Activated CD8-positive, alpha-beta T cell treated with anti-CD3 and anti-CD28 coated beads, Interleukin-2, amount 10 ng/mL, durations not matched to agents 7 days and 5 days (primary cell): ENCODE measurements at regions not wholly inside any gene's neighbourhood (a gene's known extent, or its start where the extent isn't known, plus 50 kb on each side); places are given as distances from the start of the nearest gene placed in this dataset.

Experiments
- ATAC-seq: fragments of 150-1000 bp; cut with Tn5 transposase; one replicate; pipeline ENCODE4 v1.10.0; 2021; ENCODE audit warnings: moderate library complexity
- CTCF ChIA-PET: fragments of 350-600 bp; sonication (Branson Sonifier 250); formaldehyde crosslinking; loops from one replicate; lab custom pipeline; 2021; ENCODE audit warnings: antibody characterized with exemption; lab: Charles Lee
- POLR2A ChIA-PET: fragments of 350-600 bp; sonication (Branson Sonifier 250); formaldehyde crosslinking; loops from one replicate; lab custom pipeline; 2021; ENCODE audit warnings: antibody characterized with exemption; lab: Charles Lee
- DNase-seq: peaks from one replicate; pipeline ENCODE4 v3.0.0-alpha.2; 2020
- H3K27ac Mint-ChIP-seq: one replicate; pipeline ENCODE4 v1.8.0; 2021; ENCODE audit warnings: mild to moderate bottlenecking, mixed read lengths
- H3K27me3 Mint-ChIP-seq: one replicate; pipeline ENCODE4 v1.8.0; 2021; ENCODE audit warnings: low read depth, mixed read lengths
- H3K36me3 Mint-ChIP-seq: one replicate; pipeline ENCODE4 v1.8.0; 2021; ENCODE audit warnings: low read depth, mixed read lengths
- H3K4me1 Mint-ChIP-seq: one replicate; pipeline ENCODE4 v1.8.0; 2021; ENCODE audit warnings: low read depth, mixed read lengths
- H3K4me3 Mint-ChIP-seq: one replicate; pipeline ENCODE4 v1.8.0; 2021; ENCODE audit warnings: mild to moderate bottlenecking, mixed read lengths
- H3K9me3 Mint-ChIP-seq: one replicate; pipeline ENCODE4 v1.8.0; 2022; ENCODE audit warnings: mixed read lengths; ENCODE audit not compliant: insufficient read depth

- DNase-seq (no peak), ATAC-seq (no peak)
- ChIA-PET POLR2A (no interaction called here), CTCF (no interaction called here)
- no peaks in the 10 kb centered on the region for H3K4me1 Mint-ChIP-seq
- no peaks in the 10 kb centered on the region for H3K9me3 Mint-ChIP-seq
- H3K4me3 Mint-ChIP-seq, result no peak overlapping the region
- no peaks in the 10 kb centered on the region for H3K27me3 Mint-ChIP-seq
- no peak overlapping the region for H3K27ac Mint-ChIP-seq
- H3K36me3 Mint-ChIP-seq, result no peaks in the 10 kb centered on the region
These were observed 156.1 kb upstream of the MRPS30 start for GRCh38 chr5:44652674-44653073.

- POLR2A ChIA-PET, result interaction anchor here (0.6 kb wide), 1 partner anchor 202 kb away, joined by 3 read pairs; no protein-coding TSS in a partner anchor
- H3K9me3 Mint-ChIP-seq, result no peaks in the 10 kb centered on the region
- CTCF ChIA-PET, result no interaction called here
- H3K4me3 Mint-ChIP-seq, result no peak overlapping the region
- H3K27ac Mint-ChIP-seq, result no peak overlapping the region
- H3K4me1 Mint-ChIP-seq, result no peaks in the 10 kb centered on the region
- no peaks in the 10 kb centered on the region for H3K36me3 Mint-ChIP-seq
- DNase-seq (no peak), ATAC-seq (no peak)
- no peaks in the 10 kb centered on the region for H3K27me3 Mint-ChIP-seq
These were observed 162.7 kb upstream of the MRPS30 start for GRCh38 chr5:44646016-44646415.

GRCh38 chr5:44645502-44645901, 163.2 kb upstream of the MRPS30 start:
- Mint-ChIP-seq H3K4me3 (no peak overlapping the region), H3K27me3 (no peaks in the 10 kb centered on the region), H3K27ac (no peak overlapping the region), H3K36me3 (no peaks in the 10 kb centered on the region), H3K4me1 (no peaks in the 10 kb centered on the region), H3K9me3 (no peaks in the 10 kb centered on the region)
- DNase-seq (no peak), ATAC-seq (no peak)
- ChIA-PET CTCF (no interaction called here), POLR2A (no interaction called here)

- POLR2A ChIA-PET, result no interaction called here
- no peak overlapping the region for H3K27ac Mint-ChIP-seq
- H3K36me3 Mint-ChIP-seq, result no peaks in the 10 kb centered on the region
- no peaks in the 10 kb centered on the region for H3K27me3 Mint-ChIP-seq
- DNase-seq (no peak), ATAC-seq (no peak)
- no peaks in the 10 kb centered on the region for H3K4me1 Mint-ChIP-seq
- H3K4me3 Mint-ChIP-seq, result no peak overlapping the region
- CTCF ChIA-PET, result no interaction called here
- H3K9me3 Mint-ChIP-seq, result no peaks in the 10 kb centered on the region
These were observed 164.1 kb upstream of the MRPS30 start for GRCh38 chr5:44644628-44645027.

- ChIA-PET POLR2A (no interaction called here), CTCF (no interaction called here)
- DNase-seq (no peak), ATAC-seq (no peak)
- Mint-ChIP-seq H3K9me3 (no peaks in the 10 kb centered on the region), H3K27me3 (no peaks in the 10 kb centered on the region), H3K27ac (no peak overlapping the region), H3K4me1 (no peaks in the 10 kb centered on the region), H3K4me3 (no peak overlapping the region), H3K36me3 (no peaks in the 10 kb centered on the region)
These were observed 166.9 kb upstream of the MRPS30 start for GRCh38 chr5:44641820-44642219.

- ChIA-PET CTCF (no interaction called here), POLR2A (no interaction called here)
- no peaks in the 10 kb centered on the region for H3K9me3 Mint-ChIP-seq
- DNase-seq, result no peak
- no peaks in the 10 kb centered on the region for H3K27me3 Mint-ChIP-seq
- H3K27ac Mint-ChIP-seq, result no peak overlapping the region
- no peak overlapping the region for H3K4me3 Mint-ChIP-seq
- ATAC-seq, result no peak
- H3K4me1 Mint-ChIP-seq, result no peaks in the 10 kb centered on the region
- H3K36me3 Mint-ChIP-seq, result no peaks in the 10 kb centered on the region
These were observed 167.7 kb upstream of the MRPS30 start for GRCh38 chr5:44640945-44641456.

GRCh38 chr5:44637916-44638869, 170.6 kb upstream of the MRPS30 start:
- ChIA-PET POLR2A (no interaction called here), CTCF (no interaction called here)
- Mint-ChIP-seq H3K4me3 (no peak overlapping the region), H3K4me1 (no peaks in the 10 kb centered on the region), H3K36me3 (no peaks in the 10 kb centered on the region), H3K27me3 (no peaks in the 10 kb centered on the region), H3K9me3 (no peaks in the 10 kb centered on the region), H3K27ac (no peak overlapping the region)
- no peak for ATAC-seq
- DNase-seq, result no peak

- POLR2A ChIA-PET, result no interaction called here
- CTCF ChIA-PET, result no interaction called here
These were observed 176.4 kb upstream of the MRPS30 start for GRCh38 chr5:44632344-44632743.

GRCh38 chr5:44626846-44627245, 181.9 kb upstream of the MRPS30 start:
- CTCF ChIA-PET, result no interaction called here
- DNase-seq, result no peak
- no peak overlapping the region for H3K27ac Mint-ChIP-seq
- no peak overlapping the region for H3K4me3 Mint-ChIP-seq
- POLR2A ChIA-PET, result no interaction called here
- ATAC-seq, result no peak
- H3K36me3 Mint-ChIP-seq, result no peaks in the 10 kb centered on the region
- no peaks in the 10 kb centered on the region for H3K4me1 Mint-ChIP-seq
- H3K9me3 Mint-ChIP-seq, result no peaks in the 10 kb centered on the region
- H3K27me3 Mint-ChIP-seq, result no peaks in the 10 kb centered on the region

More at GRCh38 chr5:44632344-44632743, 176.4 kb upstream of the MRPS30 start:
- Mint-ChIP-seq H3K4me3 (no peak overlapping the region), H3K9me3 (no peaks in the 10 kb centered on the region), H3K27ac (no peak overlapping the region), H3K27me3 (no peaks in the 10 kb centered on the region), H3K36me3 (no peaks in the 10 kb centered on the region), H3K4me1 (no peaks in the 10 kb centered on the region)
- no peak for DNase-seq
- no peak for ATAC-seq

- no peaks in the 10 kb centered on the region for H3K9me3 Mint-ChIP-seq
- no peak for DNase-seq
- no peak overlapping the region for H3K27ac Mint-ChIP-seq
- ChIA-PET CTCF (no interaction called here), POLR2A (no interaction called here)
- H3K36me3 Mint-ChIP-seq, result no peaks in the 10 kb centered on the region
- no peaks in the 10 kb centered on the region for H3K27me3 Mint-ChIP-seq
- ATAC-seq, result no peak
- no peaks in the 10 kb centered on the region for H3K4me1 Mint-ChIP-seq
- H3K4me3 Mint-ChIP-seq, result no peak overlapping the region
These were observed 186.4 kb upstream of the MRPS30 start for GRCh38 chr5:44622331-44622730.

- POLR2A ChIA-PET, result no interaction called here
These were observed 188.7 kb upstream of the MRPS30 start for GRCh38 chr5:44619875-44620610.

GRCh38 chr5:44614845-44615244, 193.9 kb upstream of the MRPS30 start:
- H3K4me1 Mint-ChIP-seq, result no peaks in the 10 kb centered on the region
- DNase-seq (no peak), ATAC-seq (no peak)
- no peaks in the 10 kb centered on the region for H3K9me3 Mint-ChIP-seq
- CTCF ChIA-PET, result no interaction called here
- H3K36me3 Mint-ChIP-seq, result no peaks in the 10 kb centered on the region
- POLR2A ChIA-PET, result no interaction called here
- no peak overlapping the region for H3K27ac Mint-ChIP-seq
- H3K27me3 Mint-ChIP-seq, result no peaks in the 10 kb centered on the region
- H3K4me3 Mint-ChIP-seq, result no peak overlapping the region

More at GRCh38 chr5:44619875-44620610, 188.7 kb upstream of the MRPS30 start:
- no peaks in the 10 kb centered on the region for H3K36me3 Mint-ChIP-seq
- no peaks in the 10 kb centered on the region for H3K27me3 Mint-ChIP-seq
- H3K9me3 Mint-ChIP-seq, result no peaks in the 10 kb centered on the region
- no peak for ATAC-seq
- CTCF ChIA-PET, result no interaction called here
- H3K4me1 Mint-ChIP-seq, result no peaks in the 10 kb centered on the region
- H3K4me3 Mint-ChIP-seq, result no peak overlapping the region
- DNase-seq, result no peak
- no peak overlapping the region for H3K27ac Mint-ChIP-seq
